HFFc6 (cell line): ENCODE measurements at regions not wholly inside any gene's neighbourhood (a gene's known extent, or its start where the extent isn't known, plus 50 kb on each side); places are given as distances from the start of the nearest gene placed in this dataset.
"Not testable (repeated sequence)": the region's sequence is repeated elsewhere in the genome, so short reads cannot be mapped to it uniquely, and the experiment has no call there.

Source experiments
- DNase-seq: peaks from one replicate; pipeline ENCODE4 v3.0.0-alpha.2; 2018
- H3K27ac Mint-ChIP-seq: 2 replicates; pipeline ENCODE4 v1.8.0; 2020; ENCODE audit warnings: mild to moderate bottlenecking, mixed read lengths
- H3K27me3 Mint-ChIP-seq: 2 replicates; pipeline ENCODE4 v1.8.0; 2021; ENCODE audit warnings: mild to moderate bottlenecking, moderate library complexity, mixed read lengths; ENCODE audit not compliant: insufficient read depth
- H3K36me3 Mint-ChIP-seq: 2 replicates; pipeline ENCODE4 v1.8.0; 2021; ENCODE audit warnings: low read depth, mixed read lengths
- H3K4me1 Mint-ChIP-seq: 2 replicates; pipeline ENCODE4 v1.8.0; 2020; ENCODE audit warnings: low read depth, mixed read lengths
- H3K4me3 Mint-ChIP-seq: 2 replicates; pipeline ENCODE4 v1.8.0; 2020; ENCODE audit warnings: mild to moderate bottlenecking, moderate library complexity, mixed read lengths
- H3K9me3 Mint-ChIP-seq: 2 replicates; pipeline ENCODE4 v1.8.0; 2020; ENCODE audit warnings: mild to moderate bottlenecking, mixed read lengths
- TF ChIP-seq, protein P1 (sequence below): fragments of 200-600 bp; sonication (generic); IDR thresholded peaks from 2 replicates; pipeline ENCODE4 v1.5.0; 2021; ENCODE audit warnings: antibody characterized with exemption, mild to moderate bottlenecking

GRCh38 chr13:37289212-37289935 is 183.9 kb upstream of the CSNK1A1L start:
- H3K4me1 Mint-ChIP-seq: peaks cover 37% of the 10 kb centered on the region
- no peak overlapping the region for H3K27ac Mint-ChIP-seq
- H3K27me3 Mint-ChIP-seq: no peaks in the 10 kb centered on the region
- no peak for DNase-seq
- no peak overlapping the region for H3K4me3 Mint-ChIP-seq
- H3K36me3 Mint-ChIP-seq: no peaks in the 10 kb centered on the region; the same call in 1 of the 2 replicates
- TF ChIP-seq, protein P1, sequence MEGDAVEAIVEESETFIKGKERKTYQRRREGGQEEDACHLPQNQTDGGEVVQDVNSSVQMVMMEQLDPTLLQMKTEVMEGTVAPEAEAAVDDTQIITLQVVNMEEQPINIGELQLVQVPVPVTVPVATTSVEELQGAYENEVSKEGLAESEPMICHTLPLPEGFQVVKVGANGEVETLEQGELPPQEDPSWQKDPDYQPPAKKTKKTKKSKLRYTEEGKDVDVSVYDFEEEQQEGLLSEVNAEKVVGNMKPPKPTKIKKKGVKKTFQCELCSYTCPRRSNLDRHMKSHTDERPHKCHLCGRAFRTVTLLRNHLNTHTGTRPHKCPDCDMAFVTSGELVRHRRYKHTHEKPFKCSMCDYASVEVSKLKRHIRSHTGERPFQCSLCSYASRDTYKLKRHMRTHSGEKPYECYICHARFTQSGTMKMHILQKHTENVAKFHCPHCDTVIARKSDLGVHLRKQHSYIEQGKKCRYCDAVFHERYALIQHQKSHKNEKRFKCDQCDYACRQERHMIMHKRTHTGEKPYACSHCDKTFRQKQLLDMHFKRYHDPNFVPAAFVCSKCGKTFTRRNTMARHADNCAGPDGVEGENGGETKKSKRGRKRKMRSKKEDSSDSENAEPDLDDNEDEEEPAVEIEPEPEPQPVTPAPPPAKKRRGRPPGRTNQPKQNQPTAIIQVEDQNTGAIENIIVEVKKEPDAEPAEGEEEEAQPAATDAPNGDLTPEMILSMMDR: no peak
- H3K9me3 Mint-ChIP-seq: no peaks in the 10 kb centered on the region

DNA sequence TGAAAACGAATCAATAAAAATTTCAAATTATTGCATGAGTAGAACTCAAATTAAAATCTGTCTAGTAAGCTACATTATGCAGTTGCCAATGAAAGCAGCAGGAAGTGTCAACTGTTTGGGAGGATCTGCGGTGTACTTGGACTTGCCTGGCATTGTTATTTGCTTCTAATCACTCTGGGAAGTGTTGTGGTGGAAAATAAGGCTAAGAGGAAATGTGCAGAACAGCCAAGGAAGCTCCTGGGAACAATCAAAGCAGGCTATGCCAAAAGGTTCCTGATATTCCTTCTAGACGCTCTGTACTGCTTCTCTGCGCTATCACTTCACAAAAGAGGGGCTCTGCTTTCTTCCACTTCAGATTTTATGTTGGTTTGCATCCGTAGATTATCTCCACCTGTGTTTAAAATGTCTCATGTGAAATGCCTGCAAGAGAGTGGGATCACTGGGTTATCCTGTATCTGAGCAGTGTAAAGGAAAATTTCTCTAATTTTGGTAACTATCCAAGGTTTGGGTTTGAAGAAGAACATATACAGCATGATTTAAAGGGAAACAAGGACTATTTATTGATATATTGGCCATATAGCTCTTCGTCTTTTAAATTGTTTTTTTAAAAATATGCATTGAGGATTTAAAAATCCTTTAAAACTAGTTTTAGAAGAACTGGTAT is 182.7 kb upstream of the CSNK1A1L start:
- Mint-ChIP-seq H3K4me1 (peaks cover 37% of the 10 kb centered on the region), H3K9me3 (no peaks in the 10 kb centered on the region), H3K27me3 (no peaks in the 10 kb centered on the region), H3K36me3 (no peaks in the 10 kb centered on the region; the same call in 1 of the 2 replicates), H3K4me3 (no peak overlapping the region), H3K27ac (no peak overlapping the region)
- TF ChIP-seq, protein P1: no peak
- no peak for DNase-seq

- H3K9me3 Mint-ChIP-seq, H3K27me3 Mint-ChIP-seq, H3K27ac Mint-ChIP-seq, H3K36me3 Mint-ChIP-seq, DNase-seq, H3K4me3 Mint-ChIP-seq: not testable (repeated sequence)
- peaks cover 21% of the 10 kb centered on the region for H3K4me1 Mint-ChIP-seq
Observed at GRCh38 chr13:37280231-37280630, 174.8 kb upstream of the CSNK1A1L start.

- peak; percentile 25 for DNase-seq
- Mint-ChIP-seq H3K4me1 (peaks cover 16% of the 10 kb centered on the region), H3K27me3 (no peaks in the 10 kb centered on the region)
Observed at GRCh38 chr13:37277435-37278144, 172.1 kb upstream of the CSNK1A1L start.

GRCh38 chr13:37277007-37277406 is 171.5 kb upstream of the CSNK1A1L start:
- no peak overlapping the region for H3K27ac Mint-ChIP-seq

More at GRCh38 chr13:37277435-37278144, 172.1 kb upstream of the CSNK1A1L start:
- no peaks in the 10 kb centered on the region; the same call in 1 of the 2 replicates for H3K9me3 Mint-ChIP-seq
- TF ChIP-seq, protein P1: no peak; the same call in 1 of the 2 replicates
- no peak overlapping the region for H3K4me3 Mint-ChIP-seq
- H3K36me3 Mint-ChIP-seq: peaks cover 9% of the 10 kb centered on the region
- no peak overlapping the region for H3K27ac Mint-ChIP-seq

More at GRCh38 chr13:37277007-37277406, 171.5 kb upstream of the CSNK1A1L start:
- DNase-seq: no peak
- no peaks in the 10 kb centered on the region; the same call in 1 of the 2 replicates for H3K9me3 Mint-ChIP-seq
- peaks cover 9% of the 10 kb centered on the region for H3K36me3 Mint-ChIP-seq
- no peaks in the 10 kb centered on the region; the same call in 1 of the 2 replicates for H3K27me3 Mint-ChIP-seq
- peaks cover 16% of the 10 kb centered on the region for H3K4me1 Mint-ChIP-seq
- TF ChIP-seq, protein P1: no peak
- H3K4me3 Mint-ChIP-seq: no peak overlapping the region
